Stimulated activated CD4-positive, alpha-beta T cell treated with anti-CD3 and anti-CD28 coated beads, Interleukin-4, amount 100 ng/mL, for 48 hours (primary cell): ENCODE measurements at regions not wholly inside any gene's neighbourhood (a gene's known extent, or its start where the extent isn't known, plus 50 kb on each side); places are given as distances from the start of the nearest gene placed in this dataset.
"Not testable (repeated sequence)": the region's sequence is repeated elsewhere in the genome, so short reads cannot be mapped to it uniquely, and the experiment has no call there.

Source experiments
- DNase-seq, 2 donors: peaks; one replicate each; pipeline ENCODE4 v3.0.0-alpha.2; 2020; ENCODE audit warnings: low read depth in 2 of 2

DNA sequence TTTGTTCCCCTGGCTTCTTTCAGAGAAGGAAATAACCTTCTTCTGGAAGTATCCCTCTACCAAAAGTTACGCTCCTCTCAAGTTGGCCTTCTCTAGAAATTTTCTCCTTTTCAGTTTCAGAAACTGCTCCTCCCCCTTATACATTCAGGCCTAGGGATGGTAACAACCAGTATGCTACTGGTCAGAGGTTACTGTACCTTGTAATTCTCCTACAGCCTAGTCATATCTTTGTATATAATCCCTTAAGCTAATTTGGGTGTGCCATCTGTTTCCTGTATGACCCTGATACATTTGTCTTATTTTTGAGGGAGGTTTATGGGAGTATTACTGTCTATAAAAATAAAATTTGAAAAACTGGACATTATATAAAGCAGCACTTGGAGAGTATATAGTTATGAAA is 98.0 kb upstream of the NOTCH2NLA start:
- DNase-seq: not testable (repeated sequence)

DNA sequence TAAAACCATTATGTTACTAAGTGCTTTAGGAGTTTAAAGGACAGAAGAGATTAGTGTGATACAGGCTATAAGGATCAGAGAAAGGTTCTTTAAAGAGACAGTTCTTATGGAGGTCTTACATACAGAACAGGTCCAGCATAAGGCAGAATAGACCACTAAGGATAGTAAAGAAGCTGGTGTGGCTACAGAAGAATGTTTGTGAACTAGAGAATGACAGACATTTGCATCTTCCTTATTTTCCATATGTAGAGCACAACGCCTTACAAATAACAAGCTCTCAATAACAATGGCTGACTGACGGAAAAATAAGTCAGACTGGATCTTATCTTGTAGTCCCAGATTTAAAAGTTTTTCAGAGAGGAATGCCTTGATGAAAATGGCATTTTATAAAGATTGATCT is 95.6 kb upstream of the NOTCH2NLA start:
- DNase-seq: not testable (repeated sequence)

DNA sequence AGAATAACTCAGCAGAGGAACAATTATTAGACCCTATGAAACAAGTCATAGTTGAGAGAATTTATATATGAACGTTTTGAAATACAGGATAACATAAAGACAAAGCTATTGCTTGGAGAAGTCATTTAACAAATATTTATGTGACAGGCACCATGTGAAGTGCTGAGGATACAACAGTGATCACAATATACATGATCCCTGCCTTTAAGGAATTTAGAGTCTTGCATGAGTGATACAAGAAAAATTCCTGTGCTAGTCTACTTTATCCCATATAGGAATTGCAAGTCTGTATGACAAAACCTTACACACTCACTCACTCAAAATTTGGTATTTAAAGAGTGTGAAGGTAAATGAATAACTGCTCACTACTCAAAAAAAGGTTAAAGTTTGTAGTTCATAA is 94.5 kb upstream of the NOTCH2NLA start:
- not testable (repeated sequence) for DNase-seq

DNA sequence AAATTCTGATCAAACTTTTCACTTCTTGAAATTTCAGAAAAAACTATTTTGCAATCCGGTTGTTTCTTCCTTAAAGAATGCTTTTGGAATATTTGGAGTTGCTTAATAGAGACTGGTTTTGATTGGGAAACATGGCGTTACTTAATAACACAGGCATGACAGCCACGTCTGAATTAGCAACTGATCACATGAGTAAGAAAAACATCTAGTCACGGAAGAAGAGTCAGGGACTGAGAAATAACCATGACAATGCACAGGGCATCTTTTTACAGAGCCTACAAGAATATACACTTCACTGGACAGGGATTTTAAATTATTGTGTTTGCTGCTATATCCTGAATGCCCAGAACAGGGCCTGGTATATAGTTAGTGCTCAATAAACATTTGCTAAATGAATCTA is 94.1 kb upstream of the NOTCH2NLA start:
- DNase-seq: not testable (repeated sequence)

DNA sequence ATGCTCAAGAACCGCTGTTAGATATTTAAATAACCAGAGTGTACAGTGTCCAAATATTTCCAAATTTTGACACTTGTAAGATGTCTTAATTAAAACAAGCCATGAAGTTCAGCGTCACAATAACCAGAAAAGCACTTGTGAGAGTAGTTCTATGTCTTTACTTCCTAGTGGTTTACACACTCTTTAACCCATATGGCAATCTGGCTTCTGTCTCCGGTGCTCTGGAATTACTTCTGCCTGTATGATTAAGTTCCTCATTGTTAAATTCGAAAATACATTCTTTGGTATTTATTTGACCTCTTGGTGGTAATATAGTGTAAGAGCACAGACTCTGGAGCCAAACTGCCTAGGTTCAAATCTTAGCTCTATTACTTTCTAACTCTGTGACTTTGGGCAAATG is 89.9 kb upstream of the NOTCH2NLA start:
- not testable (repeated sequence) for DNase-seq

DNA sequence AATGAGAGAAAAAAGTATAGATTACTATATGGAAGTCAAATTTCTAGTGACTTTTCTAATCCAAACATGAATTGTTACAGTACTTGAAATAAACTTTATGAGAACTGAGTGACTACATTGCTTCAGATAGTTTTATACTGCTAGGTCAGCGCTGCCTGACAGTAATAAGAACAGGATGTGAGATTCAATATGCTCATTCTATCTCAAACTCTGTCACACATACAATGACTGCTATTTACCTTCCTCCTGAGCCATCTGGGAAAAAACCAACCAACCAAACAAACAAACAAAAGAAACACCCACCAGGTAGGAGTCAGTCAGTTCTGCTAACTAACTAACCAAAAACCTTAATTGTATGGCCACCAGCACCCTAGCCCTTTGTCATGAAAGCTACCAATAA is 89.0 kb upstream of the NOTCH2NLA start:
- DNase-seq: not testable (repeated sequence)

DNA sequence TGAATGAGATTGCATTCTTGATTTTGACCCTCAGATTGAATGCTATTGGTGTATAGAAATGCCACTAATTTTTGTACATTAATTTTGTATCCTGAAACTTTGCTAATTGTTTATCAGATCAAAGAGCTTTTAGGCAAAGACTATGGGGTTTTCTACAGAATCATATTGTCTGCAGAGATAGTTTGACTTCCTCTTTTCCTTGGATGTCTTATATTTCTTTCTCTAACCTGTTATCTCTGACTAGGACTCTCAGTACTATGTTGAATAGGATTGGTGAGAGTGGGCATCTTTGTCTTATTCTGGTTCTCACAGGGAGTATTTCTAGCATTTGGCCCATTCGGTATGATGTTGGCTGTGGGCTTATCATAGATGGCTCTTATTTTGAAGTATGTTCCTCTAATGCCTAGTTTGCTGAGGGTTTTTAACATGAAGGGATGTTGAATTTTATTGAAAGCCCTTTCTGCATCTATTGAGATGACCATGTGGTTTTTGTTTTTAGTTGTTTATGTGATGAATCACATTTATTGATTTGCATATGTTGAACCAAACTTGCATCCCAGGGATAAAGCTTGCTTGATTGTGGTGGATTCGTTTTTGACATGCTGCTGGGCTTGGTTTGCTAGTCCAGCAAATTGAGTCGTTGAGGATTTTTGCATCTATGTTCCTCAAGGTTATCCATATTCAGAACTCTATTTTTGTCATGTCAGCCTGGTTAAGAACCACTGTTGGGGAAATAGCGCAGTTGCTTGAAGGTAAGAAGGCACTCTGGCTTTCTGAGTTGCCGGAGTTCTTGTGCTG is 85.8 kb upstream of the NOTCH2NLA start:
- not testable (repeated sequence) for DNase-seq

DNA sequence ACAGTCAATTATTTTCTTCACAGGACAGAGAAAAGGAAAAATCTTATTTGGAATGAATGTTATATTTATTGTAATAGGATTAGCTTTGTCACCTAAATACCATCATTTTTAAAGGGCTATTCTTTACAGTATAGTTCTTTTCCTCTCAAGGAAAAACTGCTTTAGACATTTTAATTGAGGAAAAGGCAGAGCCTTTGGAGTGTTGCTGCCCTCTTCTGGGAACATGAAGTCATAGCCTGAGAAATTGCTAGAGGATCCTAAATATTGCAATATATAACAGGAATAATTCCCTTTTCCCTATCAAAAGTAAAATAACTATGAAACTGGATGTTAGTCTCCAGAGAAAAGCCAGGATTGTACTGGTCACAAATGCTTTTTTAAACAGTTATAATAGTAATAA is 81.8 kb upstream of the NOTCH2NLA start:
- not testable (repeated sequence) for DNase-seq

DNA sequence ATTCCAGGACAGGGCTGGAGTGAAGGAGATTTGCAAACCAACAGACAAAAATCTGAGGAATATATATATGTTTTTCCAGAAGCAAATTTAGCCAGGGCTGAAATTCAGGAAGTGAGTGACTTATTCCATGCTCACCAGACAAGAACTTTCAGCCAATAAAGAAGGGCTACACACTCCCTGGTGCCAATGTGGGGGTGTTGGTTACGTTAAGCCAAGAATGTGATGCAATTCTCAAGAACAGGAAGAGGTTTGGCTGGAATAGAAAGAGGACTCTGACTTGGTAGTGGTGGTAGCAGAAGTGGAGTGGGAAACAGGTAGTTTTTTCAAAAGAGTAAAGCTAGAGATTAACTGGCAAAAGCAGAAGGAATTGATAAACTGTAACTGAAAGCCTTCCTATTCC is 80.6 kb upstream of the NOTCH2NLA start:
- not testable (repeated sequence) for DNase-seq

DNA sequence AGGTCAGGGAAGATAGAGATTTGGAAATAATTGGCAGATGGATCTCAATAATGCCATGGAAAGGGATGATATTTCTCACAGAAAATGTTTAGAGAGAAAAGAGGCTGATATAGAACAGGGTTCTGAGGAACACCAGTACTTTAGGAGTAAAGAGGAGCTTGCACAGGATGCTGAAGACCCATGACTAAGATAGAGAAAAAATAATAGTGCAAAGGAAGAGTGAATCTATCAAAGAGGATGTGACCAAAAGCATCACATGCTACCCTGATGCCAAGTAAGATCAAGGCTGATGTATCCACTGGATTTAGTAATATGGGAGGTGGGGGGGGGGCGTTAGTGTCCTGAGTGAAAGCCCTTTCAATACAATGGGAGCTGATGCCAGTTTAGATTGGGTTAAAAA is 80.1 kb upstream of the NOTCH2NLA start:
- DNase-seq: peak in 1 of 2 donors; percentile 3

DNA sequence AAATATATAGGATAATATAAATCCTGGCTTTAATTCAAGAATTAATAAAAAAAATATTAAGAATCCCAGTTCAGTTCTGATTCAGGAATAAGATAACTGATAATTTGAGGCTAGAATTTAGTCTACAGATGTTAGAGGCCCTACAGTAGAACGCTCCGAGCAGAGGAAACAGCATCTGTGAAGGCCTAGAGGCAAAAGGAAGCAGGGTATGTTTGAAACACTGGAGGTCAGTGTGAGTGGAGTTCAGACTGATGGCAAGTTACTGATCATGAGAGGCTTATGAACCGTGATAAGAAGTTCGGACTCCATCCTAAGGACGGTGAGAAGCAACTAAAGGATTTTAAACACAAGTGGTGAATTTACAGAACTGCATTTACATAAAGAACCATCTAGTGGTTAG is 79.3 kb upstream of the NOTCH2NLA start:
- not testable (repeated sequence) for DNase-seq

DNA sequence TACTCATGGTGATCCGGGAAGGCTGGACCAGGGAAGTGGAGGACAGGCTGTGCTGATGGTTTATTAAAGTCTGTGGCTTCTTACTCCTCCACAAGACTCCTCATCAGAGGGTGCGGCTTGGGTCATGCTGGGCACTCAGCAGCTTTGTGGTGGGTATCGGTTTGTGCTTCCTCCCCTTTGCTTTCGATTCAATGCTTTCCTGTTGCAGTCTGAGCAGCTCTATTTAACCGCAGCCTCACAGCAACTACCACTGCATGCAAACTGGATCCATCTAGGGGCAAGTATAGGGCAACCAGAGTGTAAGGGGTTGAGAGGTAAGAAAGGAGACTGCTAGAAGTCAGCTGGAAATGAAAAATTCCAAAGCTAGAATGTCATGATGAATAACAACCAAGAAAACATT is 78.8 kb upstream of the NOTCH2NLA start:
- DNase-seq: not testable (repeated sequence)

DNA sequence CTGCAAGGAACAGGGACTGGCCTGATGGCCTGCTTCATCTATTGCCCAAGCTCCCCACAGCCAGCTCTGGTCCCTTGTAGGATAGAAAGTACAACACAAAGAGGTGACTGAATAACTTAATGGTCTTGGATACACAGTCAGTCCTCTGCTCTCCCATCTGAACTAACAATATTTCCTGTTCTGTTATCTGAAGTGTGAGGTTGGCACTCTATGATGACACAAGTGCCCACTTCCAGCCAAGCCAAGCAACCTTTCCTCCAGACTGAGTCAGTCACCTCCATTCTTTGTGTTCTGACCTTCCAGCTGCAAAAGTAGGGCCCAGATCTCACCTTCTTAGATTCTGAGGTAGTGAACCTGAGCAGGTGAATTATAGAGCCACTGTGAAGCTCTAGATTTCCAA is 77.8 kb upstream of the NOTCH2NLA start:
- DNase-seq: not testable (repeated sequence)

DNA sequence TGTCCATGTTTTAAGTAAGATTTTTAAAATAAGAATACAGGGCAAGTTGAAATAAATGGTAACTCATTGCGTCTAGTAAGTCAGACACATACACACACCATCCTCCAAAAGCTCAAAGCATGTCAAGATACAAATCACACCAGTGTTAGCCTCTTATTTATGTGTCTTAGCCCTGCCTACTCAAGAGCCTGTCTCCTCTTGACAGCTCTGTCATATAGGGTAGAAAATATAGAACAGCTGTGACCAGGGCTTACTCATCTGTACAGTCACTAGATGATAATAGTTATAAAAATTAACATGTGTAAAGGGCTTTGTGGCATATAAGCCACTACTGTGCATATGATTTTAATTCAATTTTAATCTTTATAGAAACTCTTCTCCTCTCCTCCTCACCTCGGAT is 76.6 kb upstream of the NOTCH2NLA start:
- DNase-seq: not testable (repeated sequence)

DNA sequence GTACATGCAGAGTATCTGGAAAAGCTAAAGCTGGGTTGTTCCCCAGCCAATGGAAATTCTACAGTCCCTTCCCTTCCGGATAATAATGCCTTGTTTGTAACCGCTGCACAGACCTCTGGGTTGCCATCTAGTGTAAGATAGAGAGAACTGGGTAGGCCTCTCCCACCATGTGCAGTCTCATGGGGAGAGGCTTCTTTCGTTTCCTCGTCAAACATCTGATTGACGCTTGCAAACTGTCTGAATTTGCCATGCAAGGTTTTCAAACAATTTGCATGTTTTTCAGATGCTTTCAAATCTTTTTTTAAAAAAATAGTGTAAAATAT is 69.7 kb upstream of the NOTCH2NLA start:
- not testable (repeated sequence) for DNase-seq

DNA sequence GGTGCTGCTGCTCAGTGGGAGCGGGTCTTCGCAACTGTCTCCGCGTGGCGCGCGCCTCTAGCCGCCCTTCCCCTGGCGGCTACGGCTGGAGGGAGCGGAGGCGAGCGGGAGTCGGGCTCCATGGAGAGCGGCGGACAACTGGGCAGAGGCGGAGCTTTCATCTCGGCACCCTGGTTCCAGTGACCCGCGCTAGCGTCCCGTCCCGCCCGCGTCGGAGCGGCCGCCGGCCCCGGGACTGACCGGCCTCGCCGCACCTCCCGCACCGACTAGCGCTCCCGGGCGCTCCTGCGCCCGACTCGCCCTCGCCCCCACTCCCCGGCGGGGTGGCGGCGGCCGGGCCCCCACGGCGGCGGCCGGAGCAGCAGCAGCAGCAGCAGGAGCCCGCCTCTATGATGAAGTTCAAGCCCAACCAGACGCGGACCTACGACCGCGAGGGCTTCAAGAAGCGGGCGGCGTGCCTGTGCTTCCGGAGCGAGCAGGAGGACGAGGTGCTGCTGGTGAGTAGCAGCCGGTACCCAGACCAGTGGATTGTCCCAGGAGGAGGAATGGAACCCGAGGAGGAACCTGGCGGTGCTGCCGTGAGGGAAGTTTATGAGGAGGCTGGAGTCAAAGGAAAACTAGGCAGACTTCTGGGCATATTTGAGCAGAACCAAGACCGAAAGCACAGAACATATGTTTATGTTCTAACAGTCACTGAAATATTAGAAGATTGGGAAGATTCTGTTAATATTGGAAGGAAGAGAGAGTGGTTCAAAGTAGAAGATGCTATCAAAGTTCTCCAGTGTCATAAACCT is 69.2 kb upstream of the NOTCH2NLA start:
- DNase-seq: not testable (repeated sequence)

DNA sequence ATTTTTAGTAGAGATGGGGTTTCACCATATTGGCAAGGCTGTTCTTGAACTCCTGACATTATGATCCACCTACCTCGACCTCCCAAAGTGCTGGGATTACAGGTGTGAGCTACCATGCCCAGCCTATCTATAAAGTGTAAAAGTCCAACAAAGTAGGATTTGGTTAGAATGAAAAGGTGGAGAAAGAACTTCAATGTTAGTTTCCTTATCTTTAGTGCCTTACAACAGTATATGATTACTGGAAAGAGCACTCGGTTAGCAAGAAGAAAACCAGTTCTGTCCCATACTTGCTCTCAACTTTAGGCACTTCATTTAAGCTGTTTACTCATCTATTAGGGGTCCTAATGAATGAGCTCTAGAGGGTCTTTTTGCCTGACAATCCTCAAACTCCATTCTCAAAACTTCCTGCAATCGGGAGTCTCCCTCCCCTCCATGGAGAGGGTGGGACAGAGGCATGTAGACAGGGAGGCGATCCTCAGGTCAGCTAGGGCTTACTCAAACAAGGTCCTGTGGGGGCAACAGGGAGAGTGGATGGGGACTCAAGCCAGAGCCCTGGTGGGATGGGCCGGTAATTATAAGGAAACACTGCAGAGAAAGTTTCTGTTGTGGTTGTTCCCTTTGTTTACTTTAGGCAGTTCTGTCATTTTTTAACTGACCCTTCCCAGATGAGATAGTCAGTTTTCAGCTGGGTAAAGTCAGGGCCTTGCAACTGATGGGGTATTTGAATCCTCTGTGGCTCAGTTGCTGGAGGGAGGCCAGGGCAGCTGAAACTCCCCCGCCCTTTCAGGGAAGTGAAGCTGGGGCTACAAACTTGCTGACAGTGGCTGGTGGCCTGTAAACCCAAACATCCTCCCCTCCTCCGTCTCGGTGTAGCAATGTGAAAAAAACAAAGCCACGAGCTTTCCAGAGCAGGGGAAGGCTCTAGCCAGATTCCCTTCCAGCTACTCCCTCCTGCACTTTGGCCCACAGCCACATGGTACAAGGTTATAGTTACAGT is 64.4 kb upstream of the NOTCH2NLA start:
- not testable (repeated sequence) for DNase-seq

DNA sequence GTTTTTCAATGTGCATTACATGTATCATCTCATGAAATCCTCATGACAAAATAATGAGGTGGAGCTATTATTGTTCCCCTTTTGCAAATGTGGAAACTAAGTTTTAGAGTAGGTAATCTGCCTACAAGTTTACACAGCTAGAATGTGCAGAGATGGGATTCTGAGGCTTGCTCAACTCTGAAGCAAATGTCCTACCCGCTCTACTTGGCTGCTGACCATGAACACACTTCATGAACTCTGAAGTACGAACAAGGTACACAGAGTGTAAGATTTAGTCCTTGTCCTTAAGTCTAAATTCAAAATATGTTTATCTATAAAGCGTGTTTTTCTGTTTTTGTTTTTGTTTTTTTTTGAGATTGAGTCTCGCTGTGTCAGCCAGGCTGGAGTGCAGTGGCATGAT is 63.6 kb upstream of the NOTCH2NLA start:
- not testable (repeated sequence) for DNase-seq

DNA sequence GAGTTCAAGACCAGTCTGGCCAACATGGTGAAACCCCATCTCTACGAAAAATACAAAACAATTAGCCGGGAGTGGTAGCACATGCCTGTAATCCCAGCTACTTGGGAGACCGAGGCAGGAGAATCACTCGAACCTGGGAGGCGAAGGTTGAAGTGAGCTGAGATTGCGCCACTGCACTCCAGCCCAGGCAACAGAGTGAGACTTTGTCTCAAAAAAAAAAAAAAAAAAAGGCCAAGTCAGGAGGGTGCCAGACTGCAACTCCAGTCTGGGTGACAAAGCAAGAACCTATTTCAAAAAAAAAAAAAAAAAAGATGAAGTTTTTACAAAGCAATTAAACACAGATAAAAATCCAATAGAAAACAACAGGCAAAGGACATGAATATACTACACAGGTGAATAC is 59.1 kb upstream of the NOTCH2NLA start:
- not testable (repeated sequence) for DNase-seq

DNA sequence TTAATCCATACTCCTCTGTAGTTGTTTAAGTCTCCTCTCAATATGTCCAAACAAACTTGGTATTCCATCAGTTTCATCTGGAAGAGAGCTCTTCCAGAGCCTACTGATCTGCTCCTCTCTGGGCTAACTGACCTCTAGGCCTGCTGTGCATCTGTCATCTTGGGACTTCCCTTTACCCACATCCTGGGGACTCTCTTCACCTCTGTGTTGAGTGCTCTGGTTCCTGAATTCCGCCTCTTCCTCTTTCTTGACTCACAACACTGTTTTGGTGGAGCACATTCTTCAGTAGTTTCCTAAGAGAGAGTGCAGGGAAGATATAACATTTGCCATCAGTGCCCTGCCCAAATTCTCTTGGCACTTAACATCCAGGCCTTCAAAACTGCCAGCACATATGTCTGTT is 55.9 kb upstream of the NOTCH2NLA start:
- not testable (repeated sequence) for DNase-seq

DNA sequence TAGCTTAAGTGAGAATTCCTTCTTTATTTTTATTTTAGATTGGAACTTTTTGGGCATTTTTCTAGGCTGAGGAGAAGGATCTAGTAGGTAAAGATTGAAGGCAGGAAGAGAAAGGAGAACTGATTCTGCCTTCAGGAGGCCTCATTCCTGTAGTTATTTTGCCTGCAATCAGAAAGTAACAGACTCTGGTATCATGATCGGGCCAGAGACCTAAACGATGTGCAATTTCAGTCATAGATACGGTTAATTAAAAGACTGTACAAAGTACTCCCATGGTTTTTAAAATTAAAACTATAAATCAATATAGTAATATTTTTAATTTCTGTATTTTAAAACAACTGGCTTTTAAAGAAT is 54.7 kb upstream of the NOTCH2NLA start:
- DNase-seq: not testable (repeated sequence)
